Parathyroid adenoma (tissue), 2 donors: ENCODE measurements at regions not wholly inside any gene's neighbourhood (a gene's known extent, or its start where the extent isn't known, plus 50 kb on each side); places are given as distances from the start of the nearest gene placed in this dataset.

Source experiments
- H2AFZ ChIP-seq: fragments of 300-600 bp; sonication (generic); one replicate; pipeline ENCODE4 v1.7.0; 2017; ENCODE audit warnings: antibody characterized with exemption, mild to moderate bottlenecking
- H3K27ac ChIP-seq: fragments of 300-600 bp; sonication (generic); one replicate; pipeline ENCODE4 v1.7.0; 2017
- H3K27me3 ChIP-seq: fragments of 300-600 bp; sonication (generic); one replicate; pipeline ENCODE4 v1.7.0; 2017; ENCODE audit warnings: low read length; ENCODE audit not compliant: control insufficient read depth, insufficient read depth
- H3K36me3 ChIP-seq: fragments of 300-600 bp; sonication (generic); one replicate; pipeline ENCODE4 v1.7.0; 2017; ENCODE audit warnings: low read length; ENCODE audit not compliant: control insufficient read depth, insufficient read depth
- H3K4me1 ChIP-seq: fragments of 300-600 bp; sonication (generic); one replicate; pipeline ENCODE4 v1.7.0; 2017; ENCODE audit warnings: control low read depth
- H3K4me2 ChIP-seq: fragments of 300-600 bp; sonication (generic); one replicate; pipeline ENCODE4 v1.7.0; 2017; ENCODE audit warnings: low read length
- H3K4me3 ChIP-seq: fragments of 300-600 bp; sonication (generic); one replicate; pipeline ENCODE4 v1.7.0; 2017; ENCODE audit warnings: low read depth, low read length
- H3K79me2 ChIP-seq: fragments of 300-600 bp; sonication (generic); one replicate; pipeline ENCODE4 v1.7.0; 2017; ENCODE audit warnings: control low read depth
- H3K9ac ChIP-seq: fragments of 300-600 bp; sonication (generic); one replicate; pipeline ENCODE4 v1.7.0; 2017; ENCODE audit warnings: mild to moderate bottlenecking
- H3K9me3 ChIP-seq: fragments of 300-600 bp; sonication (generic); one replicate; pipeline ENCODE4 v1.7.0; 2017; ENCODE audit warnings: low read length; ENCODE audit not compliant: control insufficient read depth
- TF ChIP-seq, protein P1 (sequence below): fragments of 300-600 bp; sonication (generic); IDR thresholded peaks from one replicate; pipeline ENCODE4 v1.7.0; 2017; ENCODE audit warnings: antibody characterized with exemption, mild to moderate bottlenecking
- donor health status: primary hyperparathyroidism.

DNA sequence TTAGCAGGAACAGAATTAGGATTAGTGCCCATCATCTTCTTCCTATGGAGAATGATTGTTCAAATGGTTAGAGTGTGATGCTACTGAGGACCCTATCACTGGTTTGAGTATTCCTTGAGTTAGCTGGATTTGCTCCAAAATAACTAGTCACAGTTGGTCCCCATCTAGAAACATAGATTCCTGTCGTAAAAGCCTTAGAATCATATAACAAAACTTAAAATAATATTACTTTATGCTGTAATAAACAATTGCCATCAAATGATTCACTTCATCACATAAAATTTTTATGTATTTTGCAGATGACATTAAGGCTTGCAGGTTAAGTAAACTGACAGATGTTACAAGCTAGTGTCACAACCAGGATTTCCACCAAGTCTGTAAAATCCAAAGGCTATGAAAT is 209.8 kb downstream of the CCER1 start:
- H3K27ac ChIP-seq: no peak overlapping the region
- H3K36me3 ChIP-seq: no peaks in the 10 kb centered on the region
- H3K4me2 ChIP-seq: no peak overlapping the region
- H3K79me2 ChIP-seq: no peaks in the 10 kb centered on the region
- no peak overlapping the region for H2AFZ ChIP-seq
- no peak overlapping the region for H3K9ac ChIP-seq
- H3K27me3 ChIP-seq: no peaks in the 10 kb centered on the region
- no peaks in the 10 kb centered on the region for H3K9me3 ChIP-seq
- TF ChIP-seq, protein P1, sequence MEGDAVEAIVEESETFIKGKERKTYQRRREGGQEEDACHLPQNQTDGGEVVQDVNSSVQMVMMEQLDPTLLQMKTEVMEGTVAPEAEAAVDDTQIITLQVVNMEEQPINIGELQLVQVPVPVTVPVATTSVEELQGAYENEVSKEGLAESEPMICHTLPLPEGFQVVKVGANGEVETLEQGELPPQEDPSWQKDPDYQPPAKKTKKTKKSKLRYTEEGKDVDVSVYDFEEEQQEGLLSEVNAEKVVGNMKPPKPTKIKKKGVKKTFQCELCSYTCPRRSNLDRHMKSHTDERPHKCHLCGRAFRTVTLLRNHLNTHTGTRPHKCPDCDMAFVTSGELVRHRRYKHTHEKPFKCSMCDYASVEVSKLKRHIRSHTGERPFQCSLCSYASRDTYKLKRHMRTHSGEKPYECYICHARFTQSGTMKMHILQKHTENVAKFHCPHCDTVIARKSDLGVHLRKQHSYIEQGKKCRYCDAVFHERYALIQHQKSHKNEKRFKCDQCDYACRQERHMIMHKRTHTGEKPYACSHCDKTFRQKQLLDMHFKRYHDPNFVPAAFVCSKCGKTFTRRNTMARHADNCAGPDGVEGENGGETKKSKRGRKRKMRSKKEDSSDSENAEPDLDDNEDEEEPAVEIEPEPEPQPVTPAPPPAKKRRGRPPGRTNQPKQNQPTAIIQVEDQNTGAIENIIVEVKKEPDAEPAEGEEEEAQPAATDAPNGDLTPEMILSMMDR: no peak
- no peaks in the 10 kb centered on the region for H3K4me1 ChIP-seq
- no peak overlapping the region for H3K4me3 ChIP-seq

DNA sequence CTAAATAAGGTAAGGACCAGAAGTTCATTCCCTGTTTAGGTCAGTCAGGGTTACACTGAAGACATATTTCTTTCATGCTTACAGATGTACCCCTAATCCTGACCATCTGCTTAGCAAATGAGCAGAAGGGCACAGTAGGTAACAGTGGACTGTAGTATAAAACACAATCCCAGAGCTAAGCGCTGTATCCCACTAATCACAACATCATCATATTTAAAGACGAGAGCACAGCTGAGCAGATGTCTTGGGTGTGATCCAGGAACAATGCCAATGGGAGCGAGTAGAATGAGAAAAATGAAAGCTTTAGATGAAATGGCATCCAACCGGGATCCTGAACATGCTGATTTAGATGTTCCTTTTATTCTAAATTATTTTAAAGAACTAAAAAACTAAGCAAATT is 213.4 kb downstream of the CCER1 start:
- Histone ChIP-seq H3K27ac (no peak overlapping the region), H3K79me2 (no peaks in the 10 kb centered on the region), H3K27me3 (no peaks in the 10 kb centered on the region), H2AFZ (no peak overlapping the region), H3K4me3 (no peak overlapping the region), H3K9me3 (no peaks in the 10 kb centered on the region), H3K4me2 (no peak overlapping the region), H3K9ac (no peak overlapping the region), H3K4me1 (no peaks in the 10 kb centered on the region), H3K36me3 (no peaks in the 10 kb centered on the region)
- TF ChIP-seq, protein P1: no peak

DNA sequence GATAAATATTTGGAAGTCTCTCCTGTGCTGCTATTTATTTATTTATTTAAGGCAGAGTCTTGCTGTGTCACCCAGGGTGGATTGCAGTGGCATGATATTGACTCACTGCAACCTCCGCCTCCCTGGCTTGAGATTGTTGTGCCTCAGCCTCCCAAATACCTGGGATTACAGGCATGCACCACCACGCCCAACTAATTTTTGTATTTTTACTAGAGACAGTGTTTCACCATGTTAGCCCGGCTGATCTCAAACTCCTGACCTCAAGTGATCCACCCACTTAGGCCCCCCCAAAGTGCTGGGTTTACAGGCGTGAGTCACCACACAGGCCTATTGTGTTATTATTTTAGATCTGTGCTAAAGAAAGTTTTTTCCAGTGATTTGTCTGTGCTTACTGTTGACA is 225.2 kb downstream of the CCER1 start:
- Histone ChIP-seq H3K4me2 (no peak overlapping the region), H3K9me3 (no peaks in the 10 kb centered on the region), H3K4me3 (no peak overlapping the region), H3K27ac (no peak overlapping the region), H3K36me3 (no peaks in the 10 kb centered on the region), H3K79me2 (no peaks in the 10 kb centered on the region), H3K9ac (no peak overlapping the region), H2AFZ (no peak overlapping the region), H3K4me1 (no peaks in the 10 kb centered on the region), H3K27me3 (no peaks in the 10 kb centered on the region)
- TF ChIP-seq, protein P1: no peak

DNA sequence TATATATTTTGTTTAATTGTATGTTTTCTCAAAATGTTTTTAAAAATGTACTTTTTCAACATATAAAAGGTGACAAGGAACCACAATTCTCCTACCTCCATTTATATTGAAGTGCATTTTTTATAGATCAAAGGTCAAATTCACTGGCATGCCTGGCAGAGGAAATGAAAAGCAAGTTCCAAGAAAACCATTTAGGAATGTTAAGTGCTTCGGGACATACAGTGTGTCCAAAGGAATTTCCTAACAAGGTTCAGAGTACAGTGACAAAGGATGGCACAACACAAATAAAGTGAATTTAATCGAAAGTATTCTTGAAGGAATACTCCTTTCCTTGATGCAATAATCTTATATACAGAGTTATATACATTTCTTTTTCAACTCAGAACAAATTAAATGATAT is 242.3 kb downstream of the CCER1 start:
- TF ChIP-seq, protein P1: no peak
- Histone ChIP-seq H3K4me1 (no peaks in the 10 kb centered on the region), H3K4me3 (no peak overlapping the region), H3K9ac (no peak overlapping the region), H3K9me3 (no peaks in the 10 kb centered on the region), H3K27ac (no peak overlapping the region), H3K79me2 (no peaks in the 10 kb centered on the region), H3K27me3 (no peaks in the 10 kb centered on the region), H3K36me3 (no peaks in the 10 kb centered on the region), H3K4me2 (no peak overlapping the region), H2AFZ (no peak overlapping the region)

DNA sequence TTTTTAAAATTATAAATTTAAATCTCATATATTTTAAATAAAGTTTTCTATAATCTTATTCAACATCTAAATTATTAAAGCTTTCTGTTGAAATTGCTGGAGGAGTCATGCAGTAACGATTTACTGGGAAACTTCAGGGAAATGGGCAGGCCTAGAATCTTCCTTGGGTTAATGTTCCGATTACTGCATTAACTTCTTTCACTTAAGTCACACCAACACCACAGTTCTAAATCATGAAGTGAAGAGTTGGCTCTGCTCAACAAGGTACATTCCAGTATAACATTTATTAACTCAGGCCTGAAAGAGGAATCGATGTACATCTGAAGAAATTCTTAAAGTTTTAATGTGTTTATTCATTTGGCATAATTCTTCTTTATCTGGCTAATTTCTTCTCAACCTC is 244.3 kb downstream of the CCER1 start:
- TF ChIP-seq, protein P1: no peak
- H3K79me2 ChIP-seq: no peaks in the 10 kb centered on the region
- no peaks in the 10 kb centered on the region for H3K4me1 ChIP-seq
- H3K9me3 ChIP-seq: no peaks in the 10 kb centered on the region
- no peak overlapping the region for H3K9ac ChIP-seq
- H2AFZ ChIP-seq: no peak overlapping the region
- no peak overlapping the region for H3K27ac ChIP-seq
- H3K4me3 ChIP-seq: no peak overlapping the region
- no peaks in the 10 kb centered on the region for H3K27me3 ChIP-seq
- no peak overlapping the region for H3K4me2 ChIP-seq
- no peaks in the 10 kb centered on the region for H3K36me3 ChIP-seq
